Spleen (tissue), 7 donors: ENCODE measurements at regions not wholly inside any gene's neighbourhood (a gene's known extent, or its start where the extent isn't known, plus 50 kb on each side); places are given as distances from the start of the nearest gene placed in this dataset.

ENCODE experiments used
- POLR2A ChIP-seq, 3 donors: fragments of 450-650 bp; IDR thresholded peaks; one replicate each; pipeline ENCODE4 v1.5.1; 2017; ENCODE audit warnings: antibody characterized with exemption in 3 of 3, mild to moderate bottlenecking in 1 of 3
- POLR2AphosphoS5 ChIP-seq, 3 donors: sonication (generic); formaldehyde crosslinking; IDR thresholded peaks; one replicate each; pipeline ENCODE4 v1.5.1; 2017; ENCODE audit warnings: antibody characterized with exemption in 3 of 3
- TF ChIP-seq, protein P1 (sequence below), 11 experiments: fragments of 200-600 bp in 7 of 11; fragments of 450-650 bp in 4 of 11; sonication (generic) in 4 of 11; IDR thresholded peaks in 8 of 11; conservative IDR thresholded peaks in 3 of 11; 1 replicate in 7 of 11; 2 replicates in 4 of 11; pipeline versions ENCODE4 v1.4.0 to v1.8.0; 2016 to 2021; ENCODE audit warnings: antibody characterized with exemption in 11 of 11, inconsistent platforms in 4 of 11, mild to moderate bottlenecking in 1 of 11
- donor health status: DM: no; HTN: no; CAD: no; lungs with moderate emphysema.
- donor health status: DM: no; HTN: no; CAD: no.
- donor health status: DM: no; HTN: no; CAD: no.

DNA sequence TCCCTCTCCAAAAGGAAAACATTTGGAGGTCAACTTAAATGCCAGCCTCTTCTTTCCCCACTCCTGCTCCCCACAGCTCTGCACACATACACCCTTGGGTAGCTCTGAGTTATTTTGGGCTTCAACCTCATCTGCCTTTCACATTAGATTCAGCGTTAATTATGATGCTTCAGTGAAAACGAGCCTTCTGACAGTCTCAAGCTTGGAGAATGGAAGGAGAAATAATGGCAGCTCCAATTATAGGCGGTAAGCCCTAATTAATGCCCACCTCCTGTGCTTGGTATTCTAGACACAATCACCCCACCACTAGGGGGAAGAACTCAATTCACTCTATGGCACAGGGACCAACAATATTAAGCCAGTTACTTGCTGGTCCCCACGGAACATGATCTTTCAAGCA lies 397.9 kb downstream of the BRINP2 start:
- TF ChIP-seq POLR2A (IDR thresholded peaks at IDR 0.05) = no peak
- TF ChIP-seq, protein P1, sequence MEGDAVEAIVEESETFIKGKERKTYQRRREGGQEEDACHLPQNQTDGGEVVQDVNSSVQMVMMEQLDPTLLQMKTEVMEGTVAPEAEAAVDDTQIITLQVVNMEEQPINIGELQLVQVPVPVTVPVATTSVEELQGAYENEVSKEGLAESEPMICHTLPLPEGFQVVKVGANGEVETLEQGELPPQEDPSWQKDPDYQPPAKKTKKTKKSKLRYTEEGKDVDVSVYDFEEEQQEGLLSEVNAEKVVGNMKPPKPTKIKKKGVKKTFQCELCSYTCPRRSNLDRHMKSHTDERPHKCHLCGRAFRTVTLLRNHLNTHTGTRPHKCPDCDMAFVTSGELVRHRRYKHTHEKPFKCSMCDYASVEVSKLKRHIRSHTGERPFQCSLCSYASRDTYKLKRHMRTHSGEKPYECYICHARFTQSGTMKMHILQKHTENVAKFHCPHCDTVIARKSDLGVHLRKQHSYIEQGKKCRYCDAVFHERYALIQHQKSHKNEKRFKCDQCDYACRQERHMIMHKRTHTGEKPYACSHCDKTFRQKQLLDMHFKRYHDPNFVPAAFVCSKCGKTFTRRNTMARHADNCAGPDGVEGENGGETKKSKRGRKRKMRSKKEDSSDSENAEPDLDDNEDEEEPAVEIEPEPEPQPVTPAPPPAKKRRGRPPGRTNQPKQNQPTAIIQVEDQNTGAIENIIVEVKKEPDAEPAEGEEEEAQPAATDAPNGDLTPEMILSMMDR (IDR thresholded peaks at IDR 0.05 in 8 of 11, conservative IDR thresholded peaks at IDR 0.05 in 3 of 11) = no peak
- TF ChIP-seq POLR2AphosphoS5 (IDR thresholded peaks at IDR 0.05) = no peak
